LNCAP (cell line): ENCODE measurements at regions not wholly inside any gene's neighbourhood (a gene's known extent, or its start where the extent isn't known, plus 50 kb on each side); places are given as distances from the start of the nearest gene placed in this dataset.

Experiments
- TF ChIP-seq, protein P1 (sequence below): fragments of 450-650 bp; IDR thresholded peaks from 2 replicates; pipeline ENCODE4 v1.5.1; 2017; ENCODE audit warnings: mild to moderate bottlenecking

DNA sequence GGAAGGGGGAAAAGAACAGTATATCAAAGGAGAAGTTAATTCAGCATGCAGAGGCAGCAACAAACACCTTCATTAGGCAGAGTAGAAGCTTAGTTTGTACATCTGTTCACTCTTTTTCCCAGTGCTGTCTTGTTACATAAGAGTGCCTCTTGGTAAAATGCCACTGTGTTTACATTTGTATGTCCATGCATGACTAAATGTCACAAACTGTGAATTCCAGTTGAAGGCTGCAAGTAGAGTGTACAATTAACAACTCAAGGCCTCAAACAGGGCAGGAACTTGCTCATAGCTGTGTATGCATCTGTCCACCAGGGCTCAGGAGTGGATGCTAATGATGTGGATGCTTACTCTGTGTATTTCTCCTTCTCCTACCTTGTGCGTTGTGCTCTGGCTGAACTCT lies 214.2 kb upstream of the TPM1 start:
- TF ChIP-seq, protein P1, sequence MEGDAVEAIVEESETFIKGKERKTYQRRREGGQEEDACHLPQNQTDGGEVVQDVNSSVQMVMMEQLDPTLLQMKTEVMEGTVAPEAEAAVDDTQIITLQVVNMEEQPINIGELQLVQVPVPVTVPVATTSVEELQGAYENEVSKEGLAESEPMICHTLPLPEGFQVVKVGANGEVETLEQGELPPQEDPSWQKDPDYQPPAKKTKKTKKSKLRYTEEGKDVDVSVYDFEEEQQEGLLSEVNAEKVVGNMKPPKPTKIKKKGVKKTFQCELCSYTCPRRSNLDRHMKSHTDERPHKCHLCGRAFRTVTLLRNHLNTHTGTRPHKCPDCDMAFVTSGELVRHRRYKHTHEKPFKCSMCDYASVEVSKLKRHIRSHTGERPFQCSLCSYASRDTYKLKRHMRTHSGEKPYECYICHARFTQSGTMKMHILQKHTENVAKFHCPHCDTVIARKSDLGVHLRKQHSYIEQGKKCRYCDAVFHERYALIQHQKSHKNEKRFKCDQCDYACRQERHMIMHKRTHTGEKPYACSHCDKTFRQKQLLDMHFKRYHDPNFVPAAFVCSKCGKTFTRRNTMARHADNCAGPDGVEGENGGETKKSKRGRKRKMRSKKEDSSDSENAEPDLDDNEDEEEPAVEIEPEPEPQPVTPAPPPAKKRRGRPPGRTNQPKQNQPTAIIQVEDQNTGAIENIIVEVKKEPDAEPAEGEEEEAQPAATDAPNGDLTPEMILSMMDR = no peak

GRCh38 chr15:62832231-62832630 lies 210.3 kb upstream of the TPM1 start:
- TF ChIP-seq, protein P1 = no peak

DNA sequence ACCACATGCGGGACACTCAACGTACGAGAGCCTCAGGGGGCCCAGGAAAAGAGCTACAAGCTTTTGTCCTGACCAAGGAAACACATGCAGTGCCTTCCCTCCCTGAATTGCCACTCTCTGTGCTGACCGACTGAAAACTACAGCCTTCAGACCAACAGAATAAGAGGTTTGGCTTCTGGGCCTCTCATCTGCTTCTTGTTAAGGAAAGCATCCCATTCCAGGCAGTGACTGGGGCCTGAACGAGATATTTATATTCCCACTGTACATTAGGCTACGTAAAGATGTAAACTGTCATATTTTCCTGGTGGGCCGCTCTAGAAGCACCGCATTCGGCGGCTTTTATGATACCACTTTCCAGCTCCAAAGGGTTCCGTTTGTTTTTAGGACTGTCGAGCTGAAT lies 208.9 kb upstream of the TPM1 start:
- TF ChIP-seq, protein P1 = no peak

GRCh38 chr15:62834686-62835329 lies 207.7 kb upstream of the TPM1 start:
- TF ChIP-seq, protein P1 = no peak

DNA sequence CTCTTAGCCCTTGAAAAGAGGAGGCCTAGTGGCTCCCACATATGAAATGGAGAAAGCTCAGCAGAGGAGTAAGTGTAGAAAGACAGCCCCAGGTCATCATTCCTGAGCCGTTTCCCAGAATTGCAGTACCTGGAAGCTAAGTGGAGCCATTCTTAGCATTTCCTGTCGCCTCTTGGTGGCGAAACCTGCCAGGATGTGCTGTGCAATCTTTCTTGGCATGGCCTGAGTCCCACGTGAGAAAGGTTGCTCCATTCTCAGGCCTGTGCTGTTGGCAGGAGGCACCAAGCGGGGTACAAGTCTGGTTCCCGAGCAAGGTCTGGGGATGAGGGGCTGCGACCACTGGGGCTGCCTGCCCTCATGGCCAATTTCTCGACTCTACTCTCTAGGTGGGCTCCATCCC lies 207.2 kb upstream of the TPM1 start:
- TF ChIP-seq, protein P1 = no peak

- TF ChIP-seq, protein P1 = no peak
Measured at GRCh38 chr15:62835762-62836161, 206.8 kb upstream of the TPM1 start.

DNA sequence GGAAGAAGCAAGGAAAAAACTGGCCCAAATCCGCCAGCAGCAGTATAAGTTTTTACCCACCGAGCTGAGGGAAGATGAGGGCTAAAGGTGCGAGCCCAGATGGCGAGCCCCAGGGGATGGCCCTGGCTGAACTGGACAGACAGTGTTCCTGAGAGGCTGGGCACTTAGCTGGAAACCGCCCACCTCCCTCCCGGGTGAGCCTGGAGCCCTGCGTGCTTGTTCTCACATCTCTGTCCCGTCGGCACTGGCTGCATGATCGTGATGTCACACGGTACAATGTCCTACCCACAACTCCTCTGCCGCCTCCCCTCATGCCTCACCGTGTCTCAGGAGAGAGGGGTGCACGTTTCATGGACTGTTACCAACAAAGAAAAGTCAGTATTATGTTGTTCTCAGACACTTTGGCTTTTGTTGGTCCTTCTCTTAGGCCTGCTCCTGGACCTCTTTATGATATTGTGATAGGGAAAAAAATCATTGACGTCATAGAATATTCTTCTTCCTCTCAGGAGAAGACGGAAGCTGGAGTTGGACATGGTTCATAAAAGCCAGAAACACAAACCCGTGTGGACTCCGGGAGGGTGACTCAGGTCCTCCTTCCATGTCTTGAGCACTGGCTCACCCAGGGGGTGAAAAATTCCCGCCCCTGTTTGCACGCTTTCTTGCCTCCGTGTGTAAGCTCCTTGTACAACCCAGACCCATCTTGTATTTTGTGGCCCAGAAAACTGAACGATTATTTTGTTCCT lies 201.8 kb upstream of the TPM1 start:
- TF ChIP-seq, protein P1 = no peak
